ENCODE measurements at regions not wholly inside any gene's neighbourhood (a gene's known extent, or its start where the extent isn't known, plus 50 kb on each side); places are given as distances from the start of the nearest gene placed in this dataset.

DNA sequence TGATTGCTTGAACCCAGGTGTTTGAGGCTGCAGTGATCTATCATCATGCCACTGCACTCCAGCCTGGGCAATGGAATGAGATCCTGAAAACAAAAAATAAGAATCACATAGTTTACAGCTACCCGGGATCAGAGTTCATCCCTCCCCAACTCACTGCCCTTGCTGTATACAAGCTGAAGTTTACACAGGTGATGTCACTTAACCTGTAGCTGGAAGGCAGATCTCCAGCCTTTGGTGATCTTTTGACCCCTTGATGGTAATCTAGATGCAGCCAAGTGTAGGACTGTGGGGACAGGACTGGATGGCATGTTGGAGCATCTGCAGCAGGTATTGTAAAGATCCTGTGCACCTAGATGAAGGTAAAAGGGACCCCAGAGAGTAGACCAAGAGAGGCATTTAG is 66.7 kb upstream of the SLC14A2 start:
- peak; percentile 17 for DNase-seq

DNA sequence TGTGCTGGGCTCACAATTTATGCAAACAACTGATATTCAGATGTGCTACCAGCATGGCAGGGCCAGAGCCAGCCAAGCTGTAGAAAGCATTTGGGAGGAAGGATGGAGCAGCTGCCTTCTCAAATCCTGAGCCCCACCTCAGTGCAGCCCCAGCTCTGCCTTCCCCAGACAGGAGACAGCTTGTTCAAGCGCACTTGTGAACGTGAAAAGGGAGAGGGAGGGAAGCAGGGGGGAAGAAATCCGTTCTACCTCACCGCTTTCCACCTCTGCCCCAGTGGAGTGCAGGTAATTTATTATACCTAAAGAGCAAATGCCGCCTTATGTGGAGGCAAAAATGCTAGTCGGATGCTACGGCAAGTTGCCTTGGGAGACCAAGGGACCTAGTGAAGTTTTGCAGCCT is 66.0 kb upstream of the SLC14A2 start:
- DNase-seq: no peak

DNA sequence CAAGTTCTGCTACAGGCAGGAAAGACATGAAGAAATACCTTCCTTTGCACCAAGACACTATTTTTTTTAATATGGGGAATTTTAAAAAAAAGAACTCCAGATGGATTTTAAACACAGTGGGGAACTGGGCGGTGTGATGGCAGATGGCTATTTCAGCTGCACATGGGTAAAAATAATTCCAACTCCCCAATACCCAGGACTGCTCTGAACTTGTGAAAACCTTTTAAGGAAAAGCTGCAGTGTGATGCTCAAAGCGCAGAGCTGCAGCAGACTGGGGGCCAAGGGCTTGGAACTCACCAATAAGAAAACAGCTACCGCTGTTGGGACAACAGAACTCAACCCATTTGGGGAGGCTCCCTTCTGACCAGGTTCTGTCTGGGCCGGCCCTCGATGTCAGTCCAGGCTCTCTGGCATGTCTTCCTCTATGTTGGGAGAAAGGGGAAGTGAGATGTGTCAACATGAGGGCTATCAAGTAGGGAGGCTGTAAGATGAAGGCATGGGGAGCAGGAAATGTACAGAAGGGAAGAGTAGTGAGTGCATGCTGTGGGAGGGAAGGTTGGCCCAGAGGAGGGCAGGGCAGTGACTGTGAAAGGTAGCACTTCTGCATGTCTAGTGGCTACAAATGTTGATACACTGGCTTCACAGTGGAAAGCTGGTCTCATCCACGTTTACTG is 64.0 kb upstream of the SLC14A2 start:
- no peak for DNase-seq

DNA sequence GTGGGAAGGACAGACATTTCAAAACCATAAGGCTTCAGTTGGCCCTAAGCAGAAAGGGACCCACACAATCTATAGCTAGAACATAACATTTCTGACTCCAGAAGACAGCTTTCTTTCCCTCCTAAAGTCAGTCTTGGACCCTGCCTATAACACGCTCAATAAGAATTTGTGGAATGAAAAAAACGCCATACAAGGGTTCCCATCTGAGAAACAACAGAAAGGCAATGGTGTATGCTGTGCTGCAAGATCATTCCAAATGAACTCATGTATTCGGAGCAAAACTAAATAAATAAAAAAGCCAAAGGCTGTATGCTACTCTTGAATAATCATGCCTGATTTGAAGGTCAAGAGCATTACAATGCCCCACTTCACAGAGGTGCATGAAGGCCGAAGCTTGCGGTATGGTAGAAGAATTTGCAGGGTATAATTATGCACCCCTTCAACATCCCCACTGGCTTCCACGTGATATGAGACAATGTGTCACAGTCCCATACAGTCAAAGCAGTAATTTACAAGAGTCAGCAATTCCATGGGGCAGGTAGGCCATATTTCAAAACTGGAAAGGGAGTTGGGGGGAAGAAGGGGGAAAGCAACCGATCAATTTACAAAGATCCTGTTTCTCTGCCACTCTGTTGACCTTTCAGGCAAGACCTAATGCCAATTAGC is 61.4 kb upstream of the SLC14A2 start:
- DNase-seq: peak; percentile 19

DNA sequence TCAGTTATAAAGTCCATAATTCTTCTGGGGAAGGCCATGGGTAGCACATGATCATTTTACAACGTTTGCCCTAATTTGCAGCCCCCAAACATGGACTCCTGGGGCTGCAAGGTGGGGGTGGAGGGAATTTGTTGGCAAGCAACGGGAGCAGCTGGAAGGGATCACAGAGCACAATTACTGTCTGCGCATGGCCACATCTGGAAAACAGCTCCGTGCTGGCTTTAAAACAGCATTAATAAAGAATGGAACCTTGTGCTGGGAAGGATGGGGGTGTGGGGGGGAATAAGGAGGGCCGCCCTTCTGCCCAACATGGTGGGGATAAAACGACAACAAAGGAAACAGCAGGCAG is 60.9 kb upstream of the SLC14A2 start:
- DNase-seq: no peak

DNA sequence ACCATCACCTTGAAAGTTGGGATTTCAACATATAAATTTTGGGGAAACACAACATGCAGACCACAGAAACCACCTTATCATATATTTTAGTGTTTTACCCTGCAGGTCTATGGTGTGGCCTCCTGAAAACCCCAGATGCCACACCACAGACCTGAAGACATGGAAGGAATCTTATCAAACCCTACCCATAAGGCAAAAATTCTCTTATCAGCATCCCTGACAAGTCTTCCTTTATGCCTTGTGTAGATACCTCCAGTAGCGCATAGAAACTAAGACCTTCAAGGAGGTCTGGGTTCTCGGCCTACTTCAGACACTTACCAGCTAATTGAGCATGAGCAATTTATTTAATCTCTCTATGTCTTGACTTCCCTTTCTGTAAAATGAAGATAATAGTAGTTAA is 59.1 kb upstream of the SLC14A2 start:
- DNase-seq: no peak

DNA sequence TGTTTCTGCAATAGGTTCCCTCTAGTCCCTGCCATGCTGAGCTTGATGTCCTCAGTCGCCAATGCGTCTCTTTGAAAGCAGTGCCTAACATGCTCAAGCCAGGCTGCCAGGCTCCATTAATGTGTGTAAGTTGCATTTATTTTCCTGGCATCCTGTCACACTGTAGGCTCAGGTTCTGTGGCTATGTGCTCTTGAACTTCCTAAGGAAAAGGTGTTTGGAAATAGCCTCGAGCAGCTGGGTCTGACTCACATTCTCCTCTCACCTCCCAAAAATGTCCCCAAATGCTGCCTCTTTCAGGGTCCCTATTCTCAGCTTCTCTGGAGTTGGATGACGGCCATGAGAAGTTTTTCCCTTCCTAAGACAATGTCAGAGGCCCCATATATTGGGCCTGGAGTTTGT is 58.0 kb upstream of the SLC14A2 start:
- DNase-seq: no peak

DNA sequence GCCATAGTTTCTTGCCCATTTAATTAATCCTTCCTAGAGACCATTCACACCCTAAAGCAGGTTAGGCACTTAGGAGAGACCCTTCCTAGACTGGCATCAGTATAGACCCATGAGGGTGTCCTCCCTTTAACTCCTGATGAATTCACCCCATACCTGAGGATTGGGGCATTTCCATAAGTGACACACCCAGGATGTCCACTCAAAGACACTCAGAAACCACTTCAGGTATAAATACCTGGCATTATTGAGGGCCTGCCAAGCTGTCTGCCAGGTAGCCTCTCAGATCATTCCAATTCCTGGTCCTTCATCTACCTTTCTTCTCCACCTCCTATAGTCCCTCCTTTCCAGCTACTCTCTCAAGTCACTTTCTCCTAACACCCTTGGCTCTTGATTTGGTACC is 57.5 kb upstream of the SLC14A2 start:
- DNase-seq: peak; percentile 36

DNA sequence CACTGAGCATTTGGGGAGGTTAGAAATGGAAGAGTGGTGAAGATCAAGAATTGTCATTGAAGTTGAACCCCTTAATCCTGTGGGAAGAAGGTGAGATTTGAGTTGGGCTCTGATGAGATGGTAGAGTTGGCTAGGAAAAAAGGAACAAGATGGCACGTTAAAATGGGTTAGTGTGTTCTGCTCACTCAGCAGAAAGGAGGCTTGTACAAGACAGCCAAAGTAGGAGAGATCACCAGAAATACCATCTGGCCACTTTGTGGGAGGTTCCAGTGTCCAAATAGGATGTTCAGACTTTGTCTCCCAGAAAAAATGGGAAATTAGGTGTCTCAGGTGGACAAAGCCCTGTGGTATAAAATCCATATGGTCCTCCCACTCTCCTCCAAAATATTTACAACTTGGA is 56.0 kb upstream of the SLC14A2 start:
- no peak for DNase-seq

DNA sequence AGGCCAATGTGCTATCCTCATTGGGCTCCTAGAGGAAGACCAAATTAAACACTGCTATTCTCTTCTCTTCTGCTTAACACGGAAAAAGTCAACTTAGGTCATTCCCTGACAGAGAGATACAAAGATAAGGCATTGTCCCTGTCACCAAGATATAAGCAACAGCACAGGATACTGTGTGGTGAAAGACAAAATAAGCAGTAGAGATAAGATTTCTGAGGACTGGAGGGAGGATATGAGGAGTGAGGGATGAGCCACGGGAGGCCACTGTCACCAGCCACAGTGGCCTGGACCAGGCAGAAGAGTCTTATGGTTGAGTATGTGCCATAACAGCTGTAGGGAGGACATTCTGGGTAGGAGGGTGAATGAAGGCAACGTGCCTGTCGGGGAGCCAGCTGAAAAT is 54.4 kb upstream of the SLC14A2 start:
- no peak for DNase-seq

DNA sequence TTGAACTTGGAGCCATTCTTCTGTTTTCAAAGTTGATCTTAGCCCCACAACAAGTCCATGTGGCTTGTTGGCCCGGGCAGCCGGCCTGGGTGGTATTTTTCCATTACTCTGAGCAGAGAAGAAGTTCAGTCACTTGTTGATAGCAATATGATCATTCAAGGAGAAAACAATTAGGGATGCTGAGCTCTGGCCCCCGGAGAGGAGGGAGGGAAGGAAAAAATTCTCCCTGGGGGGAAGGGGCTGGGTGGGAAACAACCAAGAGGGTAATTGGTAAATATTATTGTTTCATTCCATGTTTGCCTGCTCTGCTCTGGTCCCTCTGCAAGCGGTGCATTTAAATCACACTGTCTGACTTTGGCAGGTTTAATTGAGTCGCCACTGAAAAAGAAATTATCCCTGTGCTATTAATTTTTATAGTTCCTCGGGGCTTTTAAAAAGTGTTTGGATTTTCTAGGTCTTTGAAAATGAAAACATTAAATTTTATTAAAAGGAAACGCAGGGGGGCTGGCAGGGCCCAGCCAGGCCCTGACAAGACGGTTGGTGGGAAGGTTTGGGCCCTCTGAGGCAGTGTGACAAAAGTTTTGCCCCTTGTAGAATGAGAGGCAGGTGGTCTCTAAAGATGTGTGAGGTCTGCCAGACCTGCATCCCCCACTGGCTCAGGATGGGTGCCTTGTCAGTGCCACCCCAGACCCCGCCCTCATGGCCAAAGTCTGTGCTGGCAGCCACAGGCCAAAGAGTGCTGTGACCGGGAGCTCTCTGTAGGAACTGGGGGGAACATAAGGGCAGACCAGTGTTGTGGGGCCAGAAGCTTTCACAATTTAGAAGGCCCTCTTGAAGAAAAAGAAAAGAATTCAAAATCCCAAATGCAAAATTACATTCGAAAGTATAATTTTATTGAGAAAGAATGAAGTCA is 52.5 kb upstream of the SLC14A2 start:
- DNase-seq: no peak

DNA sequence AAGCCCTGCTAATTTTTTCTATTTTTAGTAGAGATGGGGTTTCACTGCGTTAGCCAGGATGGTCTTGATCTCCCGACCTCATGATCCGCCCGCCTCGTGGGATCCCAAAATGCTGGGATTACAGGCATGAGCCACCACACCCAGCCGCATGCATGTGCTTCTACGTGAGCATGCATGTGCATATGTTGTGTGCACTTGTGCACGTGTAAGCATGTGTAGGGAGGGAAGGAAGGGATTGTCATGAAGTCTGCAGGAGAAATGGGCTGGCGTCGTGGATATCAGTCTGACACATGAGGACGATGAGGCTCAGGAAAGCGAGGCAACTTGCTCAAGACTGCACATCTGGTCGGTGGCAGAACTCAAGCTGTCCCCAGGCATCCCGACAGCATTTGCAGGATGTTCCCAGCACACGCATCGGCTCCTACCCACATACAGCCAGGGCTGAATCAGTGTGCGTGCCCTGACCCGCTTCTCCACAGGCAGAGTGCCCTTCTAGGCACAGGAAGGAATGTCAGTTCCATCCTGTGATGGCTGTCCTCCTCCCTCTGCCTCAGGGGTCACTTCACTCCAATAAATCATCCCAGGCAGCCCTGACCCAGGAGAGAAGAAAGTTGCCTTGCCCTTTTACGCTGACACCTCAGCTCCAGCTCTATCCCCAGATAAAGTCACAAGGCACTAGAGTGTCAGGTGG is 49.9 kb upstream of the SLC14A2 start:
- no peak for DNase-seq

All from DMS53 (cell line).